Upper lobe of left lung (tissue), 4 donors: ENCODE measurements at regions not wholly inside any gene's neighbourhood (a gene's known extent, or its start where the extent isn't known, plus 50 kb on each side); places are given as distances from the start of the nearest gene placed in this dataset.
A peak's percentile ranks its signal among the peaks of the same experiment; 100 is the strongest.

Experiments used
- POLR2A ChIP-seq, 4 donors: fragments of 450-650 bp; IDR thresholded peaks; one replicate each; pipeline ENCODE4 v1.5.1; 2016 to 2017; ENCODE audit warnings: antibody characterized with exemption in 4 of 4, mild to moderate bottlenecking in 2 of 4
- POLR2AphosphoS5 ChIP-seq, 2 donors: sonication (generic); formaldehyde crosslinking; IDR thresholded peaks; one replicate each; pipeline ENCODE4 v1.5.1; 2017; ENCODE audit warnings: antibody characterized with exemption in 2 of 2
- TF ChIP-seq, protein P1 (sequence below), 6 experiments: fragments of 450-650 bp in 4 of 6; fragments of 200-600 bp in 2 of 6; sonication (generic) in 2 of 6; IDR thresholded peaks; one replicate each; pipeline ENCODE4 v1.5.1; 2016 to 2019; ENCODE audit warnings: antibody characterized with exemption in 6 of 6

GRCh38 chr13:73754727-73755292, 379.4 kb downstream of the KLF12 start:
- no peak for TF ChIP-seq POLR2A (IDR thresholded peaks at IDR 0.05)
- TF ChIP-seq, protein P1, sequence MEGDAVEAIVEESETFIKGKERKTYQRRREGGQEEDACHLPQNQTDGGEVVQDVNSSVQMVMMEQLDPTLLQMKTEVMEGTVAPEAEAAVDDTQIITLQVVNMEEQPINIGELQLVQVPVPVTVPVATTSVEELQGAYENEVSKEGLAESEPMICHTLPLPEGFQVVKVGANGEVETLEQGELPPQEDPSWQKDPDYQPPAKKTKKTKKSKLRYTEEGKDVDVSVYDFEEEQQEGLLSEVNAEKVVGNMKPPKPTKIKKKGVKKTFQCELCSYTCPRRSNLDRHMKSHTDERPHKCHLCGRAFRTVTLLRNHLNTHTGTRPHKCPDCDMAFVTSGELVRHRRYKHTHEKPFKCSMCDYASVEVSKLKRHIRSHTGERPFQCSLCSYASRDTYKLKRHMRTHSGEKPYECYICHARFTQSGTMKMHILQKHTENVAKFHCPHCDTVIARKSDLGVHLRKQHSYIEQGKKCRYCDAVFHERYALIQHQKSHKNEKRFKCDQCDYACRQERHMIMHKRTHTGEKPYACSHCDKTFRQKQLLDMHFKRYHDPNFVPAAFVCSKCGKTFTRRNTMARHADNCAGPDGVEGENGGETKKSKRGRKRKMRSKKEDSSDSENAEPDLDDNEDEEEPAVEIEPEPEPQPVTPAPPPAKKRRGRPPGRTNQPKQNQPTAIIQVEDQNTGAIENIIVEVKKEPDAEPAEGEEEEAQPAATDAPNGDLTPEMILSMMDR (IDR thresholded peaks at IDR 0.05) = peak; percentile 31 to 68 (median 57)
- no peak for TF ChIP-seq POLR2AphosphoS5 (IDR thresholded peaks at IDR 0.05)
